Hepatocyte (in vitro differentiated cells): ENCODE measurements at regions not wholly inside any gene's neighbourhood (a gene's known extent, or its start where the extent isn't known, plus 50 kb on each side); places are given as distances from the start of the nearest gene placed in this dataset.

Source experiments
- EZH2 ChIP-seq: fragments of 200-600 bp; sonication (generic); IDR thresholded peaks from 2 replicates; pipeline ENCODE4 v1.6.1; 2016; ENCODE audit warnings: antibody characterized with exemption, mild to moderate bottlenecking, borderline replicate concordance
- EZH2phosphoT487 ChIP-seq: fragments of 200-600 bp; sonication (generic); IDR thresholded peaks from one replicate; pipeline ENCODE4 v1.6.1; 2018; ENCODE audit warnings: antibody characterized with exemption, mild to moderate bottlenecking, low read depth, moderate library complexity; ENCODE audit not compliant: unreplicated experiment, severe bottlenecking
- TF ChIP-seq, protein P1 (sequence below): fragments of 200-600 bp; sonication (generic); IDR thresholded peaks from 2 replicates; pipeline ENCODE4 v1.5.1; 2016; ENCODE audit warnings: antibody characterized with exemption, mild to moderate bottlenecking; ENCODE audit not compliant: poor library complexity

DNA sequence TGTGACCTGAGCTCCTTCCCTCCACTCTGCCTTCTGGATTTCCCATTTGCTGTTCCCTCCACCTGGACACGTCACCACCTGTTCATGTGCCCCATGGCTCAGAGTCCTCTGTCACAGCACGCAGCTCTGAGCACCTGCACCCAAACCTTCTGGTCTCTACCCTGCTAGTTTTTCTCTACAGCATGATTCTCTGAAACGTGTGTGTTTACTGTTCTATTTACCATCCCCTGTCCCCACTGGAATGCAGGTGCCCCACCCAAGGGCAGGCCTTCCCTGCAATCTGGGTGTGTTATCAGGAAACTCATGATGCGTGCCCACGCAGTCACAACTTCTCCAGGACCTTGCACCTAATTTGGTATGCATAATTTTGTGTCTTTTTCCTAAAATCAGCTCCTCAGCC is 284.4 kb upstream of the IGFBP3 start:
- TF ChIP-seq, protein P1, sequence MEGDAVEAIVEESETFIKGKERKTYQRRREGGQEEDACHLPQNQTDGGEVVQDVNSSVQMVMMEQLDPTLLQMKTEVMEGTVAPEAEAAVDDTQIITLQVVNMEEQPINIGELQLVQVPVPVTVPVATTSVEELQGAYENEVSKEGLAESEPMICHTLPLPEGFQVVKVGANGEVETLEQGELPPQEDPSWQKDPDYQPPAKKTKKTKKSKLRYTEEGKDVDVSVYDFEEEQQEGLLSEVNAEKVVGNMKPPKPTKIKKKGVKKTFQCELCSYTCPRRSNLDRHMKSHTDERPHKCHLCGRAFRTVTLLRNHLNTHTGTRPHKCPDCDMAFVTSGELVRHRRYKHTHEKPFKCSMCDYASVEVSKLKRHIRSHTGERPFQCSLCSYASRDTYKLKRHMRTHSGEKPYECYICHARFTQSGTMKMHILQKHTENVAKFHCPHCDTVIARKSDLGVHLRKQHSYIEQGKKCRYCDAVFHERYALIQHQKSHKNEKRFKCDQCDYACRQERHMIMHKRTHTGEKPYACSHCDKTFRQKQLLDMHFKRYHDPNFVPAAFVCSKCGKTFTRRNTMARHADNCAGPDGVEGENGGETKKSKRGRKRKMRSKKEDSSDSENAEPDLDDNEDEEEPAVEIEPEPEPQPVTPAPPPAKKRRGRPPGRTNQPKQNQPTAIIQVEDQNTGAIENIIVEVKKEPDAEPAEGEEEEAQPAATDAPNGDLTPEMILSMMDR, result no peak
- no peak for TF ChIP-seq EZH2phosphoT487
- no peak for TF ChIP-seq EZH2
